GM10266 (cell line): ENCODE measurements at regions not wholly inside any gene's neighbourhood (a gene's known extent, or its start where the extent isn't known, plus 50 kb on each side); places are given as distances from the start of the nearest gene placed in this dataset.

Experiments used
- DNase-seq: peaks from one replicate; pipeline ENCODE4 v3.0.0; 2012; ENCODE audit errors: extremely low spot score
- TF ChIP-seq, protein P1 (sequence below): IDR thresholded peaks from 2 replicates; pipeline ENCODE4 v1.5.1; 2012; ENCODE audit warnings: mild to moderate bottlenecking, low read depth; ENCODE audit not compliant: control insufficient read depth, insufficient read depth; ENCODE audit errors: missing control alignments

DNA sequence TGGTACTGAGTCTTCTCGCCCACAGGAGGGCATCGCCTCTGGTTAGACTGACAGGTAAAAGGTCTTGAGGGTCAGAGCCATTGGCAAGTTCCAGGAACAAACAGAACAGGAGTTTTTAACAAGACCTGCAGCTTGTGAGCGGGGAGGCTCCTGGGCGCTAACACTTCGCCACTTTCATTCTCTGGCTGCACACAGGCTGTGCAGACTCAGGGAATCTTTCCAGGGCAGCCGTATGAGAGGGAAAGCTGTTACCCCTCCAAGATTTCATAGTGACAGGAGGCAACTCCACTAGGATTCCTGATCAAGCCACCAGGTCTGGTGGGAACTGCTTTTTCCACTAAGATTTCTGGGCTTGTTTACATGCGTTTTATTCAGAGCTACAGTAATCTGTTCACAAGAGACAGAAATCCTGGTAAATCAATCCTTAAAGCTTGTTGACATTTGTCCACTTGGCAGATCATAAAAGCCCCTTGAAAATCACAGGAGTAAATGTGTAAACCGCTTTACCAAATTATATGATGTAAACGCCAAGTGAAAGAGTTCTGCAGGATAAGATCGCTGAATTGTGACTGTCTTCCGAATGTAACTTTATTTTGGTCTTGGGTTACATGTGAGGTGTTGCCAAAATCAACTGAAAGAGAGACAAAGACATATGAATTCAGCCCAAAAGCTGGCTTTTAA is 190.6 kb downstream of the MZT1 start:
- no peak for DNase-seq
- TF ChIP-seq, protein P1, sequence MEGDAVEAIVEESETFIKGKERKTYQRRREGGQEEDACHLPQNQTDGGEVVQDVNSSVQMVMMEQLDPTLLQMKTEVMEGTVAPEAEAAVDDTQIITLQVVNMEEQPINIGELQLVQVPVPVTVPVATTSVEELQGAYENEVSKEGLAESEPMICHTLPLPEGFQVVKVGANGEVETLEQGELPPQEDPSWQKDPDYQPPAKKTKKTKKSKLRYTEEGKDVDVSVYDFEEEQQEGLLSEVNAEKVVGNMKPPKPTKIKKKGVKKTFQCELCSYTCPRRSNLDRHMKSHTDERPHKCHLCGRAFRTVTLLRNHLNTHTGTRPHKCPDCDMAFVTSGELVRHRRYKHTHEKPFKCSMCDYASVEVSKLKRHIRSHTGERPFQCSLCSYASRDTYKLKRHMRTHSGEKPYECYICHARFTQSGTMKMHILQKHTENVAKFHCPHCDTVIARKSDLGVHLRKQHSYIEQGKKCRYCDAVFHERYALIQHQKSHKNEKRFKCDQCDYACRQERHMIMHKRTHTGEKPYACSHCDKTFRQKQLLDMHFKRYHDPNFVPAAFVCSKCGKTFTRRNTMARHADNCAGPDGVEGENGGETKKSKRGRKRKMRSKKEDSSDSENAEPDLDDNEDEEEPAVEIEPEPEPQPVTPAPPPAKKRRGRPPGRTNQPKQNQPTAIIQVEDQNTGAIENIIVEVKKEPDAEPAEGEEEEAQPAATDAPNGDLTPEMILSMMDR: no peak

DNA sequence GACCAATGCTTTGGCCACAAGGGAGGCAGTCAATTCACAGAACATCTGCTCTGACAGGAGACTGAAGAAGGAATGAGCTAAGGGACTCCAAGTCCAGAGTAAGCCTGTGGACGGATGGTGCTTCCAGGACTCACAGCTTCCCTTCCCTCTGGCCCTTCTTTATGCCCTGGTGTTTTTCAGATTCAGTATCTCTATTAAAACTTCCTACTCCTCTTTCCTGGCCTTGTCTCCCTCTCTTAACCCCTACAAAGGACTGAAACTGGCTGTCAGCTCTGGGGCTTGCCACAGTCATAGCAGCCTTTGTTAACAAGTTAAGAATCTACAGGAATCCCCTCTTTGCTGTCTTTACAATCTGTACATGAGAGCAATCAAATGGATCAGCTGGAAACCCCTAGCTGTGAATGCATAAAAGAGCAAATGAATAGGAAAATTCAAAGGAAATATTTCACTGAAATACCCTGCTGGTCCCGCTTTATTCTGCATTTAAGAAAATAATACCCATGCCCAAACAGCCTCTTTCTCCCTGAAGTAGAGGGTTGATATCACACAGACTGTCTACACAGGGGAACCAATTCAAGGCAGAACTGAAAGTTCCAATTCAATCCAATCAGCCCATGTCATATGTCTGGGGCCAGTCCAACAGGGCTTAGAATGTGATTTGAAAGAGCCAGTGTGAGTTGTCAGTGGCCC is 192.3 kb downstream of the MZT1 start:
- DNase-seq: no peak
- TF ChIP-seq, protein P1: no peak

DNA sequence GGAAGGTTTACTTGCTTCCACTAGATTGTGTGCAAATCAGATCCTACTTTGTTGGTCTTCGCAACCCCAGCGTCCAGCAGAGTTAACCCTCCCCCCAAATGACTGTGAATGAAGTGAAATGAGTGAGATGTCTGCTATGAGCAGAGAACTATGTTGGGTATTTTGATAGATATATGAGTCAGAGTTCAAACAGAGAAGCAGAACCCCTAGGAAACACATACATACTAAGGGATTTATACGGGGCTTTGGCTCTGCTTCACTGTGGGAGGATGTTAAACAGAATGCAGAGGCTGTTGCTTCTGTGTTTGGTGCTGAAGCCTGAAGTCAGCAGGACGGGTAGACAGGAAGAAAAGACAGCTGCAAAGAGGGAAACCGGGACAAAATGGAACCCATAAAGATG is 197.0 kb downstream of the MZT1 start:
- TF ChIP-seq, protein P1: no peak
- no peak for DNase-seq

DNA sequence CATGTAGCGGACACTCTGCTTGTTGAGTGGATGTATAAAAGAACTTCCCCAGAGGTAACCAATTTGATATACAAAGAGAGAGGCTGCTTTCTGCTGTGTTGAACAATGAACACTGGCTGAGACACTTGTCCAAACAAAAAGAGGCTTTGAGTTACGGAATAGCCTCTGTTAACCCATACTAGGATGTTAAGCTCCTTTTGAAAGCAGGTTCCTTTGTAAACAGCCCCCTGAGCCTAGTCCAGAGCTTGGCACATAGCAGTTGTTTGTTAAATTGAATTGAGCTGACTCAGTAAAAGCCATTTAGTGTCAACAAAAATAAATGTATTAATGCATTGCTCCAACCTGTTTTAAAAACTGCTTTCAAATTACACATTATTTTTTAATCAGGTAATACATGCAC is 200.1 kb downstream of the MZT1 start:
- DNase-seq: no peak
- TF ChIP-seq, protein P1: no peak

- DNase-seq: no peak
- TF ChIP-seq, protein P1: no peak
Observed at GRCh38 chr13:72523593-72523992, 203.8 kb downstream of the MZT1 start.

- DNase-seq: no peak
- TF ChIP-seq, protein P1: no peak
Observed at GRCh38 chr13:72523049-72523448, 204.4 kb downstream of the MZT1 start.
